SK-N-SH (cell line): ENCODE measurements at regions not wholly inside any gene's neighbourhood (a gene's known extent, or its start where the extent isn't known, plus 50 kb on each side); places are given as distances from the start of the nearest gene placed in this dataset.

Source experiments
- CTCF ChIA-PET: fragments of 300-600, 350-600 bp; formaldehyde crosslinking; extraction: SDS; loops from one replicate; lab custom pipeline; 2021; lab: Yijun Ruan, JAX
- POLR2A ChIA-PET: fragments of 350-600 bp; sonication (Branson Sonifier 250); formaldehyde crosslinking; extraction: SDS; loops from one replicate; lab custom pipeline; 2020; ENCODE audit warnings: antibody characterized with exemption, inconsistent platforms; lab: Yijun Ruan, JAX
- DNase-seq: peaks from one replicate; pipeline ENCODE4 v3.0.0; 2012
- H2AFZ ChIP-seq: fragments of 200-600 bp; sonication (generic); 2 replicates; pipeline ENCODE4 v1.8.1; 2016; ENCODE audit warnings: antibody characterized with exemption, mild to moderate bottlenecking, low read depth
- H3F3A ChIP-seq: fragments of 200-600 bp; sonication (generic); replicated peaks from 2 replicates; pipeline ENCODE3; 2016; ENCODE audit warnings: antibody characterized with exemption, mild to moderate bottlenecking; ENCODE audit not compliant: insufficient read depth
- H3K27ac ChIP-seq, 2 experiments: fragments of 200-500 bp in 1 of 2; fragments of 200-600 bp in 1 of 2; sonication (Bioruptor generic) in 1 of 2; sonication (generic), shearing (Covaris generic) in 1 of 2; 2 replicates each; pipeline versions ENCODE4 v1.5.1 to v1.6.1; 2014 to 2016; ENCODE audit warnings: low read depth in 2 of 2, inconsistent platforms in 1 of 2, low read length in 1 of 2, mild to moderate bottlenecking in 1 of 2, mixed read lengths in 1 of 2
- H3K27me3 ChIP-seq: fragments of 200-600 bp; sonication (generic), shearing (Covaris generic); 2 replicates; pipeline ENCODE4 v1.6.1; 2016; ENCODE audit warnings: mixed run types; ENCODE audit not compliant: insufficient read depth
- H3K36me3 ChIP-seq, 2 experiments: fragments of 200-500 bp in 1 of 2; fragments of 200-600 bp in 1 of 2; sonication (Bioruptor generic) in 1 of 2; sonication (generic) in 1 of 2; replicated peaks in 1 of 2; 2 replicates each; pipeline versions ENCODE3 to v1.5.1; 2014 to 2016; ENCODE audit warnings: low read length in 1 of 2, mild to moderate bottlenecking in 1 of 2; ENCODE audit not compliant: insufficient read depth in 2 of 2, control insufficient read depth in 1 of 2
- H3K4me1 ChIP-seq, 2 experiments: fragments of 200-500 bp in 1 of 2; fragments of 200-600 bp in 1 of 2; sonication (Bioruptor generic) in 1 of 2; sonication (generic), shearing (Covaris generic) in 1 of 2; 2 replicates each; pipeline versions ENCODE4 v1.5.1 to v1.6.1; 2014 to 2016; ENCODE audit warnings: low read depth in 1 of 2, low read length in 1 of 2, mixed run types in 1 of 2; ENCODE audit not compliant: insufficient read depth in 2 of 2, control insufficient read depth in 1 of 2
- H3K4me2 ChIP-seq: fragments of 200-600 bp; sonication (generic), shearing (Covaris generic); 2 replicates; pipeline ENCODE4 v1.6.1; 2017; ENCODE audit warnings: mixed run types
- H3K4me3 ChIP-seq, 2 experiments: fragments of 200-500 bp in 1 of 2; fragments of 200-600 bp in 1 of 2; sonication (Bioruptor generic) in 1 of 2; sonication (generic), shearing (Covaris generic) in 1 of 2; 2 replicates each; pipeline versions ENCODE4 v1.5.1 to v1.8.1; 2014 to 2016; ENCODE audit warnings: low read depth in 2 of 2, inconsistent platforms in 1 of 2, low read length in 1 of 2, mild to moderate bottlenecking in 1 of 2, mixed read lengths in 1 of 2, moderate library complexity in 1 of 2
- H3K79me2 ChIP-seq: fragments of 200-600 bp; sonication (generic); 2 replicates; pipeline ENCODE4 v1.8.1; 2017; ENCODE audit warnings: mild to moderate bottlenecking; ENCODE audit not compliant: insufficient read depth
- H3K9ac ChIP-seq: fragments of 200-600 bp; sonication (generic); 2 replicates; pipeline ENCODE4 v1.6.1; 2017; ENCODE audit warnings: mixed run types
- H3K9me2 ChIP-seq: fragments of 200-600 bp; sonication (generic); 2 replicates; pipeline ENCODE4 v1.6.1; 2017; ENCODE audit warnings: mixed run types
- H3K9me3 ChIP-seq: fragments of 200-600 bp; sonication (generic); 2 replicates; pipeline ENCODE4 v1.6.1; 2017; ENCODE audit warnings: mixed run types, mild to moderate bottlenecking, moderate library complexity
- H4K20me1 ChIP-seq: fragments of 200-600 bp; sonication (generic); 2 replicates; pipeline ENCODE4 v1.6.1; 2017; ENCODE audit warnings: mild to moderate bottlenecking, mixed run types; ENCODE audit not compliant: insufficient read depth
- CHD2 ChIP-seq: fragments of 150-350 bp; IDR thresholded peaks from 2 replicates; pipeline ENCODE4 v1.6.1; 2018; ENCODE audit warnings: low read length; ENCODE audit not compliant: partially characterized antibody
- EZH2phosphoT487 ChIP-seq: fragments of 200-600 bp; sonication (generic); IDR thresholded peaks from 2 replicates; pipeline ENCODE4 v1.6.1; 2017; ENCODE audit warnings: low read depth, mixed run types, mild to moderate bottlenecking, antibody characterized with exemption, moderate library complexity, borderline replicate concordance
- FOXJ3 ChIP-seq: sonication (generic); formaldehyde crosslinking; IDR thresholded peaks from 2 replicates; pipeline ENCODE4 v1.5.1; 2020; ENCODE audit warnings: mild to moderate bottlenecking, missing genetic modification reagents
- FOXM1 ChIP-seq: IDR thresholded peaks from 2 replicates; pipeline ENCODE4 v1.4.0; 2012; ENCODE audit warnings: low read depth, mild to moderate bottlenecking
- GABPA ChIP-seq: IDR thresholded peaks from 2 replicates; pipeline ENCODE4 v1.4.0; 2012; ENCODE audit warnings: low read depth, mild to moderate bottlenecking
- NFIC ChIP-seq: IDR thresholded peaks from 2 replicates; pipeline ENCODE4 v1.4.0; 2012; ENCODE audit warnings: borderline replicate concordance
- NRF1 ChIP-seq: IDR thresholded peaks from 2 replicates; pipeline ENCODE4 v1.6.1; 2012; ENCODE audit warnings: low read depth, mild to moderate bottlenecking, low read length
- POLR2AphosphoS5 ChIP-seq: IDR thresholded peaks from 2 replicates; pipeline ENCODE4 v1.6.1; 2012; ENCODE audit warnings: low read depth, low read length
- RAD21 ChIP-seq: IDR thresholded peaks from 2 replicates; pipeline ENCODE4 v1.6.1; 2012; ENCODE audit warnings: mild to moderate bottlenecking, low read length
- RXRA ChIP-seq: IDR thresholded peaks from 2 replicates; pipeline ENCODE4 v1.4.0; 2012; ENCODE audit warnings: low read depth, mild to moderate bottlenecking, borderline replicate concordance
- SIN3A ChIP-seq: IDR thresholded peaks from 2 replicates; pipeline ENCODE4 v1.6.1; 2012; ENCODE audit warnings: low read depth, mild to moderate bottlenecking, low read length, moderate library complexity, borderline replicate concordance
- TAF1 ChIP-seq: IDR thresholded peaks from 2 replicates; pipeline ENCODE4 v1.6.1; 2012; ENCODE audit warnings: low read depth, mild to moderate bottlenecking, low read length, moderate library complexity, borderline replicate concordance
- TCF12 ChIP-seq: IDR thresholded peaks from 2 replicates; pipeline ENCODE4 v1.4.0; 2012
- TEAD4 ChIP-seq: IDR thresholded peaks from 2 replicates; pipeline ENCODE4 v1.4.0; 2012; ENCODE audit warnings: mild to moderate bottlenecking, borderline replicate concordance; ENCODE audit not compliant: insufficient read depth
- YY1 ChIP-seq: IDR thresholded peaks from 2 replicates; pipeline ENCODE4 v1.4.0; 2012; ENCODE audit warnings: low read depth, mild to moderate bottlenecking
- whole genome bisulfite sequencing: methylation state at CpG from one replicate; pipeline ENCODE4 v1.1.6; 2017; ENCODE audit warnings: low lambda C conversion rate; 5-methylcytosine and 5-hydroxymethylcytosine counted together
- TF ChIP-seq, protein P1 (sequence below): IDR thresholded peaks from 2 replicates; pipeline ENCODE4 v1.6.1; 2012; ENCODE audit warnings: mild to moderate bottlenecking, low read depth, low read length, moderate library complexity
- TF ChIP-seq, protein P2 (sequence below): fragments of 200-600 bp; sonication (generic); IDR thresholded peaks from 2 replicates; pipeline ENCODE4 v1.6.1; 2017; ENCODE audit warnings: antibody characterized with exemption, mild to moderate bottlenecking, moderate library complexity
- TF ChIP-seq, protein P3 (sequence below): IDR thresholded peaks from 2 replicates; pipeline ENCODE4 v1.4.0; 2012; ENCODE audit warnings: low read depth

DNA sequence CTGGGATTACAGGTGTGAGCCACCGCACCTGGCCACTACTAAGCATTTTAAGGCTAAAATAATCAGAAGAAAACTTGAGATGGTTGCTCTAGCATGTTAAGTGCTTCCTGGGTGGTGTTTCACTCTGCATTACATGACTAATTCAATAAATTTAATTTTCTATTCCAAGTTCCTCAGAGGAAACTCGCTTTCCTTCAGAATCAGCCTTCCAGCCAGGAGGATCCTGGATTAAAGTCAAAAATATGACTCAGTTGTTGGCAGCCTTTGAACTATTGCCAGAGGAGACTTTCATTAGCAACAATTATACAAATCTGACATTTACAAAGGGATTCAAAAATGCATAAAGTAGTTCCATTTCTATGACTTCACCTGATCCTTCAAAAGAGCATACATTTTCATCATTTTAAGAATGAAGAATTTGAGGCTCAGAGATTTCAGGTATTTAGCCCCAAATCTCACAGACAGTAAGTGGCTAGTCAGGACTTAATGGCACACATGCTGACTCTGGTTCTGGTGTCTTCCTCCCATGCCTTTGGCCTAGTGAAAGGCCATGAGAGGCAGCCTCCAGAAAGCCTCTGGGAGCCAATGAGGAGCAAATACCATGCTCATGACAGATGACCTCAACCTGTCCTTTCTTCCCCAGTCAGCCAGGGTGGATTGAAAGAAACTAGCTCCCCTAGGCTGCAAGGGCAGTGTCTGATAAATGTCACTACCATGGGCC is 115.7 kb downstream of the MAP3K21 start (continued):
- no peak for TF ChIP-seq GABPA
- no peak for TF ChIP-seq EZH2phosphoT487
- TF ChIP-seq FOXJ3 (CRISPR knock-in tag), result no peak
- no peak for TF ChIP-seq SIN3A
- TF ChIP-seq, protein P1, sequence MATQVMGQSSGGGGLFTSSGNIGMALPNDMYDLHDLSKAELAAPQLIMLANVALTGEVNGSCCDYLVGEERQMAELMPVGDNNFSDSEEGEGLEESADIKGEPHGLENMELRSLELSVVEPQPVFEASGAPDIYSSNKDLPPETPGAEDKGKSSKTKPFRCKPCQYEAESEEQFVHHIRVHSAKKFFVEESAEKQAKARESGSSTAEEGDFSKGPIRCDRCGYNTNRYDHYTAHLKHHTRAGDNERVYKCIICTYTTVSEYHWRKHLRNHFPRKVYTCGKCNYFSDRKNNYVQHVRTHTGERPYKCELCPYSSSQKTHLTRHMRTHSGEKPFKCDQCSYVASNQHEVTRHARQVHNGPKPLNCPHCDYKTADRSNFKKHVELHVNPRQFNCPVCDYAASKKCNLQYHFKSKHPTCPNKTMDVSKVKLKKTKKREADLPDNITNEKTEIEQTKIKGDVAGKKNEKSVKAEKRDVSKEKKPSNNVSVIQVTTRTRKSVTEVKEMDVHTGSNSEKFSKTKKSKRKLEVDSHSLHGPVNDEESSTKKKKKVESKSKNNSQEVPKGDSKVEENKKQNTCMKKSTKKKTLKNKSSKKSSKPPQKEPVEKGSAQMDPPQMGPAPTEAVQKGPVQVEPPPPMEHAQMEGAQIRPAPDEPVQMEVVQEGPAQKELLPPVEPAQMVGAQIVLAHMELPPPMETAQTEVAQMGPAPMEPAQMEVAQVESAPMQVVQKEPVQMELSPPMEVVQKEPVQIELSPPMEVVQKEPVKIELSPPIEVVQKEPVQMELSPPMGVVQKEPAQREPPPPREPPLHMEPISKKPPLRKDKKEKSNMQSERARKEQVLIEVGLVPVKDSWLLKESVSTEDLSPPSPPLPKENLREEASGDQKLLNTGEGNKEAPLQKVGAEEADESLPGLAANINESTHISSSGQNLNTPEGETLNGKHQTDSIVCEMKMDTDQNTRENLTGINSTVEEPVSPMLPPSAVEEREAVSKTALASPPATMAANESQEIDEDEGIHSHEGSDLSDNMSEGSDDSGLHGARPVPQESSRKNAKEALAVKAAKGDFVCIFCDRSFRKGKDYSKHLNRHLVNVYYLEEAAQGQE, result no peak
- no peak for TF ChIP-seq FOXM1
- TF ChIP-seq RAD21, result no peak
- no peak; the same call in 1 of the 2 replicates for TF ChIP-seq TCF12
- TF ChIP-seq TAF1, result no peak
- no peak for TF ChIP-seq YY1
- TF ChIP-seq NFIC, result peak; percentile 84
- no peak for TF ChIP-seq CHD2
- TF ChIP-seq, protein P2, sequence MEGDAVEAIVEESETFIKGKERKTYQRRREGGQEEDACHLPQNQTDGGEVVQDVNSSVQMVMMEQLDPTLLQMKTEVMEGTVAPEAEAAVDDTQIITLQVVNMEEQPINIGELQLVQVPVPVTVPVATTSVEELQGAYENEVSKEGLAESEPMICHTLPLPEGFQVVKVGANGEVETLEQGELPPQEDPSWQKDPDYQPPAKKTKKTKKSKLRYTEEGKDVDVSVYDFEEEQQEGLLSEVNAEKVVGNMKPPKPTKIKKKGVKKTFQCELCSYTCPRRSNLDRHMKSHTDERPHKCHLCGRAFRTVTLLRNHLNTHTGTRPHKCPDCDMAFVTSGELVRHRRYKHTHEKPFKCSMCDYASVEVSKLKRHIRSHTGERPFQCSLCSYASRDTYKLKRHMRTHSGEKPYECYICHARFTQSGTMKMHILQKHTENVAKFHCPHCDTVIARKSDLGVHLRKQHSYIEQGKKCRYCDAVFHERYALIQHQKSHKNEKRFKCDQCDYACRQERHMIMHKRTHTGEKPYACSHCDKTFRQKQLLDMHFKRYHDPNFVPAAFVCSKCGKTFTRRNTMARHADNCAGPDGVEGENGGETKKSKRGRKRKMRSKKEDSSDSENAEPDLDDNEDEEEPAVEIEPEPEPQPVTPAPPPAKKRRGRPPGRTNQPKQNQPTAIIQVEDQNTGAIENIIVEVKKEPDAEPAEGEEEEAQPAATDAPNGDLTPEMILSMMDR, result no peak
- no peak for TF ChIP-seq RXRA
- TF ChIP-seq, all 33 proteins: peak for 5

DNA sequence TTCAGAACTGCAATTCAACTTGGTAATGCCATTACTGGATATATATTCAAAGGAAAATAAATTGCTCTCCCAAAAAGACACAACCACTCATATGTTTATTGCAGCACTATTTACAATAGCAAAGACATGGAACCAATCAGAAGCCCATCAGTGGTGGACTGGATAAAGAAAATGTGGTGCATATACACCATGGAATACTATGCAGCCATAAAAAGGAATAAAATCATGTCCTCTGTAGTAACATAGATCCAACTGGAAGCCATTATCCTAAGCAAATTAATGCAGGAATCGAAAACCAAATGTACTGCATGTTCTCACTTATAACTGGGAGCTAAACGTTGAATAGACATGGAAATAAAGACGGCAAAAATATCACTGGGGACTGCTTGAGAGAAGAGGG is 117.0 kb downstream of the MAP3K21 start:
- H3K9ac ChIP-seq, result no peak overlapping the region
- no peaks in the 10 kb centered on the region for H3K79me2 ChIP-seq
- CTCF ChIA-PET, result interaction anchor here (1.0 to 1.8 kb wide), 3 partner anchors 49 to 622 kb away, joined by 3 to 12 read pairs (median 5); no protein-coding TSS in a partner anchor
- peaks cover 0 to 23% of the 10 kb centered on the region in 2 experiments; a peak in 2 of 4 replicates for H3K4me1 ChIP-seq
- TF ChIP-seq EZH2phosphoT487 (no peak), TAF1 (no peak), CHD2 (no peak), RAD21 (no peak), POLR2AphosphoS5 (no peak), FOXM1 (no peak), NRF1 (no peak), GABPA (no peak), RXRA (no peak), TEAD4 (no peak)
- TF ChIP-seq, protein P3, sequence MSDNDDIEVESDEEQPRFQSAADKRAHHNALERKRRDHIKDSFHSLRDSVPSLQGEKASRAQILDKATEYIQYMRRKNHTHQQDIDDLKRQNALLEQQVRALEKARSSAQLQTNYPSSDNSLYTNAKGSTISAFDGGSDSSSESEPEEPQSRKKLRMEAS, result no peak
- TF ChIP-seq, protein P1, result no peak
- TF ChIP-seq, all 33 proteins: peak for 0
- Histone ChIP-seq H4K20me1 (no peaks in the 10 kb centered on the region), H3K9me3 (no peaks in the 10 kb centered on the region), H2AFZ (no peak overlapping the region), H3K4me3 (no peak overlapping the region), H3K36me3 (no peaks in the 10 kb centered on the region), H3F3A (peaks cover 6% of the 10 kb centered on the region), H3K9me2 (no peaks in the 10 kb centered on the region), H3K27me3 (no peaks in the 10 kb centered on the region), H3K27ac (peak overlapping the region in 1 of 2 experiments; percentile 34; a peak in 1 of 4 replicates), H3K4me2 (no peak overlapping the region)
- no peak for DNase-seq
- WGBS, result 76% methylated on average over 3 of the region's 3 CpGs
- POLR2A ChIA-PET, result no interaction called here
